ENCODE measurements at regions not wholly inside any gene's neighbourhood (a gene's known extent, or its start where the extent isn't known, plus 50 kb on each side); places are given as distances from the start of the nearest gene placed in this dataset.
"Not testable (repeated sequence)": the region's sequence is repeated elsewhere in the genome, so short reads cannot be mapped to it uniquely, and the experiment has no call there.

DNA sequence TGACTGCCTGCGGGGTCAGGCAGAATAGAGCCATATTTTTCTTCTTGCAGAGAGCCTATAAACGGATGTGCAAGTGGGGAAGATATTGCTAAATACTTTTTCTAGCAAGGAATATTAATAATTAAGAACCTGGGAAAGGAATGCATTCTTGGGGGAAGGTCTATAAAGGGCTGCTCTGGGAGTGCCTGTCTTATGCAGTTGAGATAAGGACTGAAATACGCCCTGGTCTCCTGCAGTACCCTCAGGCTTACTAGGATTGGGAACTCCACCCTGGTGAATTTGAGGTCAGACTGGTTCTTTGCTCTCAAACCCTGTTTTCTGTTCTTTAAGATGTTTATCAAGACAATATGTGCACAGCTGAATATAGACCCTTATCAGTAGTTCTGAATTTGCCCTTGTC lies 152.5 kb upstream of the APOOL start:
- not testable (repeated sequence) for TF ChIP-seq SUZ12 (IDR thresholded peaks at IDR 0.05; ENCODE audit: extremely low read depth, insufficient read depth, insufficient read length); ZNF274 (IDR thresholded peaks at IDR 0.05; ENCODE audit: low read depth, low read length); YY1 (IDR thresholded peaks at IDR 0.05; ENCODE audit: insufficient read depth, insufficient read length)

Data from NT2/D1 (cell line).